ENCODE measurements at regions not wholly inside any gene's neighbourhood (a gene's known extent, or its start where the extent isn't known, plus 50 kb on each side); places are given as distances from the start of the nearest gene placed in this dataset.

GRCh38 chr11:26134053-26134452, 197.9 kb upstream of the ANO3 start:
- no peak for DNase-seq
- H3K9me3 Mint-ChIP-seq, result peaks cover 7 to 9% of the 10 kb centered on the region in 2 donors
- TF ChIP-seq, protein P1, sequence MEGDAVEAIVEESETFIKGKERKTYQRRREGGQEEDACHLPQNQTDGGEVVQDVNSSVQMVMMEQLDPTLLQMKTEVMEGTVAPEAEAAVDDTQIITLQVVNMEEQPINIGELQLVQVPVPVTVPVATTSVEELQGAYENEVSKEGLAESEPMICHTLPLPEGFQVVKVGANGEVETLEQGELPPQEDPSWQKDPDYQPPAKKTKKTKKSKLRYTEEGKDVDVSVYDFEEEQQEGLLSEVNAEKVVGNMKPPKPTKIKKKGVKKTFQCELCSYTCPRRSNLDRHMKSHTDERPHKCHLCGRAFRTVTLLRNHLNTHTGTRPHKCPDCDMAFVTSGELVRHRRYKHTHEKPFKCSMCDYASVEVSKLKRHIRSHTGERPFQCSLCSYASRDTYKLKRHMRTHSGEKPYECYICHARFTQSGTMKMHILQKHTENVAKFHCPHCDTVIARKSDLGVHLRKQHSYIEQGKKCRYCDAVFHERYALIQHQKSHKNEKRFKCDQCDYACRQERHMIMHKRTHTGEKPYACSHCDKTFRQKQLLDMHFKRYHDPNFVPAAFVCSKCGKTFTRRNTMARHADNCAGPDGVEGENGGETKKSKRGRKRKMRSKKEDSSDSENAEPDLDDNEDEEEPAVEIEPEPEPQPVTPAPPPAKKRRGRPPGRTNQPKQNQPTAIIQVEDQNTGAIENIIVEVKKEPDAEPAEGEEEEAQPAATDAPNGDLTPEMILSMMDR (IDR thresholded peaks at IDR 0.05), result no peak
- Histone ChIP-seq H3K27me3 (ENCODE audit: control insufficient read depth, insufficient read depth, low read length) (no peaks in the 10 kb centered on the region), H3K27ac (ENCODE audit: low read length) (no peak overlapping the region), H3K4me3 (ENCODE audit: low read length) (no peak overlapping the region), H3K4me1 (ENCODE audit: control insufficient read depth, insufficient read depth, low read length) (no peaks in the 10 kb centered on the region), H3K9me3 (ENCODE audit: control insufficient read depth, insufficient read depth, low read length) (no peaks in the 10 kb centered on the region), H3K36me3 (ENCODE audit: control insufficient read depth, insufficient read depth, low read length) (no peaks in the 10 kb centered on the region)
- intact Hi-C loops (cut with micrococcal nuclease), result no loop called here
- no peak for ATAC-seq
- no peak overlapping the region for H3K27ac Mint-ChIP-seq
- no peaks in the 10 kb centered on the region for H3K4me1 Mint-ChIP-seq
- no peaks in the 10 kb centered on the region for H3K27me3 Mint-ChIP-seq (ENCODE audit: low read depth in 2 of 2)
- H3K4me3 Mint-ChIP-seq, result no peak overlapping the region
- WGBS (ENCODE audit: insufficient coverage), result no CpG with 5 or more reads among the region's 1 CpG
- no peaks in the 10 kb centered on the region for H3K36me3 Mint-ChIP-seq

GRCh38 chr11:26134481-26135355, 197.2 kb upstream of the ANO3 start:
- H3K36me3 ChIP-seq (ENCODE audit: control insufficient read depth, insufficient read depth, low read length), result no peaks in the 10 kb centered on the region
- Mint-ChIP-seq H3K27me3 (ENCODE audit: low read depth in 2 of 2) (no peaks in the 10 kb centered on the region), H3K27ac (no peak overlapping the region), H3K4me3 (no peak overlapping the region), H3K4me1 (no peaks in the 10 kb centered on the region), H3K9me3 (peaks cover 7 to 12% of the 10 kb centered on the region in 2 donors), H3K36me3 (no peaks in the 10 kb centered on the region)
- H3K27me3 ChIP-seq (ENCODE audit: control insufficient read depth, insufficient read depth, low read length), result no peaks in the 10 kb centered on the region
- no peak overlapping the region for H3K27ac ChIP-seq (ENCODE audit: low read length)
- no peak for DNase-seq
- ATAC-seq, result no peak
- H3K4me3 ChIP-seq (ENCODE audit: low read length), result no peak overlapping the region
- intact Hi-C loops (cut with micrococcal nuclease), result no loop called here
- TF ChIP-seq, protein P1 (IDR thresholded peaks at IDR 0.05), result no peak
- 68% methylated on average over 3 of the region's 6 CpGs for WGBS (ENCODE audit: insufficient coverage)
- no peaks in the 10 kb centered on the region for H3K9me3 ChIP-seq (ENCODE audit: control insufficient read depth, insufficient read depth, low read length)
- H3K4me1 ChIP-seq (ENCODE audit: control insufficient read depth, insufficient read depth, low read length), result no peaks in the 10 kb centered on the region

GRCh38 chr11:26137651-26138050, 194.3 kb upstream of the ANO3 start:
- ATAC-seq (no peak), DNase-seq (no peak)
- Histone ChIP-seq H3K27me3 (ENCODE audit: control insufficient read depth, insufficient read depth, low read length) (no peaks in the 10 kb centered on the region), H3K9me3 (ENCODE audit: control insufficient read depth, insufficient read depth, low read length) (no peaks in the 10 kb centered on the region), H3K4me3 (ENCODE audit: low read length) (no peak overlapping the region), H3K4me1 (ENCODE audit: control insufficient read depth, insufficient read depth, low read length) (no peaks in the 10 kb centered on the region), H3K36me3 (ENCODE audit: control insufficient read depth, insufficient read depth, low read length) (no peaks in the 10 kb centered on the region), H3K27ac (ENCODE audit: low read length) (no peak overlapping the region)
- H3K27ac Mint-ChIP-seq, result no peak overlapping the region
- no peaks in the 10 kb centered on the region for H3K36me3 Mint-ChIP-seq
- H3K4me3 Mint-ChIP-seq, result no peak overlapping the region
- H3K27me3 Mint-ChIP-seq (ENCODE audit: low read depth in 2 of 2), result no peaks in the 10 kb centered on the region
- peaks cover 9 to 10% of the 10 kb centered on the region in 2 donors for H3K9me3 Mint-ChIP-seq
- WGBS (ENCODE audit: insufficient coverage), result 100% methylated on average over 2 of the region's 2 CpGs
- TF ChIP-seq, protein P1 (IDR thresholded peaks at IDR 0.05), result no peak
- intact Hi-C loops (cut with micrococcal nuclease), result no loop called here
- no peaks in the 10 kb centered on the region for H3K4me1 Mint-ChIP-seq

GRCh38 chr11:26142891-26143290, 189.0 kb upstream of the ANO3 start:
- peaks cover 7 to 8% of the 10 kb centered on the region in 2 donors for H3K9me3 Mint-ChIP-seq
- Histone ChIP-seq H3K27me3 (ENCODE audit: control insufficient read depth, insufficient read depth, low read length) (no peaks in the 10 kb centered on the region), H3K9me3 (ENCODE audit: control insufficient read depth, insufficient read depth, low read length) (peaks cover 3% of the 10 kb centered on the region), H3K4me1 (ENCODE audit: control insufficient read depth, insufficient read depth, low read length) (no peaks in the 10 kb centered on the region), H3K27ac (ENCODE audit: low read length) (no peak overlapping the region), H3K4me3 (ENCODE audit: low read length) (no peak overlapping the region), H3K36me3 (ENCODE audit: control insufficient read depth, insufficient read depth, low read length) (no peaks in the 10 kb centered on the region)
- H3K27me3 Mint-ChIP-seq (ENCODE audit: low read depth in 2 of 2), result no peaks in the 10 kb centered on the region
- H3K4me1 Mint-ChIP-seq, result no peaks in the 10 kb centered on the region
- intact Hi-C loops (cut with micrococcal nuclease), result no loop called here
- DNase-seq (no peak), ATAC-seq (no peak)
- no peak overlapping the region for H3K27ac Mint-ChIP-seq
- no CpG with 5 or more reads among the region's 1 CpG for WGBS (ENCODE audit: insufficient coverage)
- TF ChIP-seq, protein P1 (IDR thresholded peaks at IDR 0.05), result no peak
- H3K4me3 Mint-ChIP-seq, result no peak overlapping the region
- no peaks in the 10 kb centered on the region for H3K36me3 Mint-ChIP-seq

Measured in natural killer cell (primary cell).